ENCODE measurements at regions not wholly inside any gene's neighbourhood (a gene's known extent, or its start where the extent isn't known, plus 50 kb on each side); places are given as distances from the start of the nearest gene placed in this dataset.

DNA sequence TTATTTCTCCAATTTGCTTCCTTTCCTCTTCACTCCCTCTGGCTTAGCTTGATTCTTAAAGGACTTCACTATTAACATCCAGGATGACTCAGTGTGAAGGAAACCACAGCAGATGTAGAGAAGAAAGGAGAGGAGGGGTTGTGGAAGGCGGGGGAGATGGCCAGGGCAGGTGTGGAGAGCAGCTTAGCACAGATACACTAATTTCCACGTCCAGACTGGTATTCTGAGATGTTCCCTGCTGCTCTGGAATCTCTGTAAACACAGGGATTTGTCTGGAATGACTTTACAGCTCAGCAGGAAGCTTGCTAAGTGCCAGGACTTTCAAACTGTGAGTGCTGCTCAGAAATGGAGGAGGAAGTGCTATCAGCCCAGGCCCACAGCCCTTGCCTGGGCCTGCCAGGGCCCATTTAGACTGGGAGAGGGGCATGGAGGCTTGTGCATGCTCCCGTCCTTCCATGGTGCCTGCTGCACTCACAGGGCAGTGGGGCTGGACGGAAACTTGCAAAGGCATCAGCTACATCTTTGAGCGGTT is 202.5 kb upstream of the DDHD1 start:
- TF ChIP-seq, protein P1, sequence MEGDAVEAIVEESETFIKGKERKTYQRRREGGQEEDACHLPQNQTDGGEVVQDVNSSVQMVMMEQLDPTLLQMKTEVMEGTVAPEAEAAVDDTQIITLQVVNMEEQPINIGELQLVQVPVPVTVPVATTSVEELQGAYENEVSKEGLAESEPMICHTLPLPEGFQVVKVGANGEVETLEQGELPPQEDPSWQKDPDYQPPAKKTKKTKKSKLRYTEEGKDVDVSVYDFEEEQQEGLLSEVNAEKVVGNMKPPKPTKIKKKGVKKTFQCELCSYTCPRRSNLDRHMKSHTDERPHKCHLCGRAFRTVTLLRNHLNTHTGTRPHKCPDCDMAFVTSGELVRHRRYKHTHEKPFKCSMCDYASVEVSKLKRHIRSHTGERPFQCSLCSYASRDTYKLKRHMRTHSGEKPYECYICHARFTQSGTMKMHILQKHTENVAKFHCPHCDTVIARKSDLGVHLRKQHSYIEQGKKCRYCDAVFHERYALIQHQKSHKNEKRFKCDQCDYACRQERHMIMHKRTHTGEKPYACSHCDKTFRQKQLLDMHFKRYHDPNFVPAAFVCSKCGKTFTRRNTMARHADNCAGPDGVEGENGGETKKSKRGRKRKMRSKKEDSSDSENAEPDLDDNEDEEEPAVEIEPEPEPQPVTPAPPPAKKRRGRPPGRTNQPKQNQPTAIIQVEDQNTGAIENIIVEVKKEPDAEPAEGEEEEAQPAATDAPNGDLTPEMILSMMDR (conservative IDR thresholded peaks at IDR 0.05; ENCODE audit: low read depth, low read length): no peak
- no peak for TF ChIP-seq EZH2 (IDR thresholded peaks at IDR 0.05; ENCODE audit: low read length, unreplicated experiment)

Data from PC-3 (cell line).